K562 (cell line): ENCODE measurements at regions not wholly inside any gene's neighbourhood (a gene's known extent, or its start where the extent isn't known, plus 50 kb on each side); places are given as distances from the start of the nearest gene placed in this dataset.
A peak's percentile ranks its signal among the peaks of the same experiment; 100 is the strongest.

Experiments
- ATAC-seq: fragments of 200-7000 bp; cut with Tn5 transposase; 3 replicates; pipeline ENCODE4 v1.9.1; 2020; ENCODE audit warnings: moderate library complexity
- BruUV-seq: library from RNA; stranded (reverse); fragments of 400-500 nt; replicated peaks from 2 replicates; lab custom pipeline; 2021; lab: Mats Ljungman, UMichigan
- CTCF ChIA-PET: fragments of 300-600 bp; formaldehyde crosslinking; extraction: SDS; loops from one replicate; lab custom pipeline; 2021; ENCODE audit warnings: low intra/inter-chr PET ratio; lab: Yijun Ruan, JAX
- POLR2A ChIA-PET: fragments of 300-600, 350-650 bp; sonication (Branson Sonifier 250); formaldehyde crosslinking; extraction: SDS; loops from one replicate; lab custom pipeline; 2021; ENCODE audit warnings: antibody characterized with exemption, inconsistent platforms; lab: Yijun Ruan, JAX
- DNase-seq, 4 experiments: peaks; one replicate each; pipeline versions ENCODE4 v3.0.0 to v3.0.0-alpha.2; 2011 to 2018; ENCODE audit warnings: low spot score in 3 of 4, mixed read lengths in 3 of 4; ENCODE audit errors: extremely low read depth in 1 of 4
- FAIRE-seq: peaks from 2 replicates; lab custom pipeline; 2011; peaks lifted over from hg19 to GRCh38; lab: Jason Lieb, UNC
- H2AFZ ChIP-seq: 2 replicates; pipeline ENCODE4 v1.6.0; 2011; ENCODE audit warnings: low read depth, low read length, control low read depth, inconsistent platforms
- H3K27ac ChIP-seq: fragments of 200-600 bp; 3 replicates; pipeline ENCODE4 v1.8.0; 2011; ENCODE audit warnings: low read depth, mild to moderate bottlenecking, control low read depth, inconsistent platforms, low read length, moderate library complexity, mixed read lengths; ENCODE audit errors: extremely low read depth
- H3K27me3 ChIP-seq, 2 experiments: fragments of 300-600 bp in 1 of 2; 2 replicates in 1 of 2; 3 replicates in 1 of 2; pipeline versions ENCODE4 v1.6.0 to v1.8.0; 2011; ENCODE audit warnings: inconsistent platforms in 2 of 2, low read length in 2 of 2, mild to moderate bottlenecking in 1 of 2, mixed read lengths in 1 of 2, moderate library complexity in 1 of 2; ENCODE audit not compliant: control insufficient read depth in 2 of 2, insufficient read depth in 2 of 2
- H3K36me3 ChIP-seq: fragments of 300-600 bp; 3 replicates; pipeline ENCODE4 v1.8.0; 2011; ENCODE audit warnings: mild to moderate bottlenecking, low read length, inconsistent platforms; ENCODE audit not compliant: control insufficient read depth, insufficient read depth
- H3K4me1 ChIP-seq, 2 experiments: fragments of 200-600 bp in 1 of 2; replicated peaks in 1 of 2; 2 replicates in 1 of 2; 3 replicates in 1 of 2; pipeline versions ENCODE4 v1.5.1 to v1.8.0; 2011; ENCODE audit warnings: inconsistent platforms in 2 of 2, low read length in 2 of 2, mild to moderate bottlenecking in 1 of 2, mixed read lengths in 1 of 2, moderate library complexity in 1 of 2; ENCODE audit not compliant: control insufficient read depth in 2 of 2, insufficient read depth in 2 of 2
- H3K4me2 ChIP-seq: 2 replicates; pipeline ENCODE4 v1.6.1; 2011; ENCODE audit warnings: low read length, control low read depth, inconsistent platforms, mixed read lengths; ENCODE audit not compliant: insufficient read depth
- H3K4me3 ChIP-seq: fragments of 200-600 bp; sonication (generic), shearing (Covaris generic); 2 replicates; pipeline ENCODE4 v1.5.1; 2016; ENCODE audit warnings: control low read depth, inconsistent platforms
- H3K79me2 ChIP-seq: fragments of 200-600 bp; 3 replicates; pipeline ENCODE4 v1.8.0; 2011; ENCODE audit warnings: low read length, inconsistent platforms; ENCODE audit not compliant: control insufficient read depth, insufficient read depth
- H3K9ac ChIP-seq, 2 experiments: 2 replicates each; pipeline versions ENCODE4 v1.6.0 to v1.6.1; 2011; ENCODE audit warnings: low read depth in 2 of 2, low read length in 2 of 2, control low read depth in 1 of 2, inconsistent platforms in 1 of 2, mild to moderate bottlenecking in 1 of 2, mixed read lengths in 1 of 2; ENCODE audit not compliant: insufficient read depth in 1 of 2
- H3K9me1 ChIP-seq: one replicate; pipeline ENCODE4 v1.6.0; 2011; ENCODE audit warnings: inconsistent platforms, mild to moderate bottlenecking, low read length, moderate library complexity; ENCODE audit not compliant: control insufficient read depth, insufficient read depth
- H3K9me3 ChIP-seq: replicated peaks from 2 replicates; pipeline ENCODE4 v1.5.1; 2011; ENCODE audit warnings: low read depth, low read length, inconsistent platforms; ENCODE audit not compliant: control insufficient read depth, insufficient read depth
- H4K20me1 ChIP-seq: replicated peaks from 2 replicates; pipeline ENCODE4 v1.6.1; 2011; ENCODE audit warnings: low read length, inconsistent platforms, mixed read lengths; ENCODE audit not compliant: control insufficient read depth, insufficient read depth
- CBFA2T3 ChIP-seq: fragments of 450-650 bp; IDR thresholded peaks from 2 replicates; pipeline ENCODE4 v1.6.1; 2017
- HNRNPL ChIP-seq: fragments of 200-400 bp; formaldehyde crosslinking; IDR thresholded peaks from 2 replicates; pipeline ENCODE4 v1.6.1; 2017; ENCODE audit warnings: low read depth, mild to moderate bottlenecking, low read length
- ILF3 ChIP-seq: fragments of 450-650 bp; IDR thresholded peaks from 2 replicates; pipeline ENCODE4 v1.6.1; 2018; ENCODE audit warnings: antibody characterized with exemption, mild to moderate bottlenecking, moderate library complexity, borderline replicate concordance
- MNT ChIP-seq, 2 experiments: fragments of 450-650 bp; conservative IDR thresholded peaks; 2 replicates each; pipeline ENCODE4 v1.6.1; 2017; ENCODE audit warnings: mild to moderate bottlenecking in 2 of 2, moderate library complexity in 2 of 2
- NELFE ChIP-seq: IDR thresholded peaks from 2 replicates; pipeline ENCODE4 v1.6.1; 2011; ENCODE audit warnings: mild to moderate bottlenecking; ENCODE audit not compliant: insufficient read depth, insufficient read length
- RUNX1 ChIP-seq: sonication (generic); IDR thresholded peaks from 2 replicates; pipeline ENCODE4 v1.6.1; 2016; ENCODE audit warnings: antibody characterized with exemption, low read depth
- TBL1XR1 ChIP-seq, 2 experiments: IDR thresholded peaks; 2 replicates each; pipeline ENCODE4 v1.6.1; 2012; ENCODE audit warnings: improper control_type of control experiment in 2 of 2, low read length in 2 of 2, mild to moderate bottlenecking in 1 of 2
- USF2 ChIP-seq: sonication (generic); formaldehyde crosslinking; IDR thresholded peaks from 2 replicates; pipeline ENCODE4 v1.5.0; 2020; ENCODE audit warnings: missing genetic modification reagents
- WGBS: fragments of 100-300 bp; shearing (Covaris generic); methylation state at CpG from one replicate; pipeline ENCODE4 v1.1.6; 2016; ENCODE audit warnings: low coverage, mixed read lengths; ENCODE audit not compliant: insufficient coverage; ENCODE audit errors: missing lambda C conversion rate; 5-methylcytosine and 5-hydroxymethylcytosine counted together
- in situ Hi-C: fragments of 300-500 bp; cut with MboI; formaldehyde crosslinking; loops from 4 replicates; pipeline ENCODE4 v1.15.0; 2018; ENCODE audit warnings: inconsistent platforms, mixed read lengths
- intact Hi-C: fragments of 100-400 bp; cut with micrococcal nuclease; formaldehyde crosslinking; loops from 2 replicates; pipeline ENCODE4 v1.14.2; 2022
- TF ChIP-seq, protein P1 (sequence below): sonication (generic); IDR thresholded peaks from 2 replicates; pipeline ENCODE4 v1.6.1; 2016

GRCh38 chr4:162891788-162892707 is 274.6 kb downstream of the NAF1 start:
- Histone ChIP-seq H3K9ac (no peak overlapping the region), H3K9me1 (no peaks in the 10 kb centered on the region), H3K4me3 (no peak overlapping the region), H3K27ac (no peak overlapping the region), H3K4me1 (no peaks in the 10 kb centered on the region), H2AFZ (no peak overlapping the region), H3K9me3 (no peaks in the 10 kb centered on the region), H4K20me1 (no peaks in the 10 kb centered on the region), H3K79me2 (no peaks in the 10 kb centered on the region), H3K27me3 (no peaks in the 10 kb centered on the region), H3K36me3 (no peaks in the 10 kb centered on the region), H3K4me2 (no peak overlapping the region)
- CTCF ChIA-PET: interaction anchor here (0.7 kb wide), 1 partner anchor 657 kb away, joined by 3 read pairs; no protein-coding TSS in a partner anchor
- no TSS peak for BruUV-seq
- intact Hi-C loops: no loop called here
- DNase-seq (no peak), ATAC-seq (no peak), FAIRE-seq (no peak)
- 0% methylated on average over 3 of the region's 3 CpGs for WGBS
- TF ChIP-seq ILF3: no peak
- no peak for TF ChIP-seq CBFA2T3
- TF ChIP-seq NELFE: no peak
- TF ChIP-seq HNRNPL: no peak
- TF ChIP-seq MNT (conservative IDR thresholded peaks at IDR 0.05): no peak
- no peak for TF ChIP-seq RUNX1
- TF ChIP-seq, protein P1, sequence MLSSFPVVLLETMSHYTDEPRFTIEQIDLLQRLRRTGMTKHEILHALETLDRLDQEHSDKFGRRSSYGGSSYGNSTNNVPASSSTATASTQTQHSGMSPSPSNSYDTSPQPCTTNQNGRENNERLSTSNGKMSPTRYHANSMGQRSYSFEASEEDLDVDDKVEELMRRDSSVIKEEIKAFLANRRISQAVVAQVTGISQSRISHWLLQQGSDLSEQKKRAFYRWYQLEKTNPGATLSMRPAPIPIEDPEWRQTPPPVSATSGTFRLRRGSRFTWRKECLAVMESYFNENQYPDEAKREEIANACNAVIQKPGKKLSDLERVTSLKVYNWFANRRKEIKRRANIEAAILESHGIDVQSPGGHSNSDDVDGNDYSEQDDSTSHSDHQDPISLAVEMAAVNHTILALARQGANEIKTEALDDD: 0 out of 2 replicates have a peak, but pooled peaks have one; percentile 17
- no peak for TF ChIP-seq TBL1XR1 (IDR thresholded peaks at IDR 0.05; ENCODE audit: low read length in 2 of 2)
- TF ChIP-seq USF2 (CRISPR knock-in tag): no peak
- in situ Hi-C loops: no loop called here
- POLR2A ChIA-PET: no interaction called here
